ENCODE measurements at regions not wholly inside any gene's neighbourhood (a gene's known extent, or its start where the extent isn't known, plus 50 kb on each side); places are given as distances from the start of the nearest gene placed in this dataset.

GRCh38 chr13:106340249-106340648, 195.2 kb downstream of the EFNB2 start:
- no peak for TF ChIP-seq GATA2 (IDR thresholded peaks at IDR 0.05; ENCODE audit: low read depth, low read length)
- no peak for TF ChIP-seq GATA3 (IDR thresholded peaks at IDR 0.05; ENCODE audit: low read depth, low read length)

Data from SH-SY5Y (cell line).